ENCODE measurements at regions not wholly inside any gene's neighbourhood (a gene's known extent, or its start where the extent isn't known, plus 50 kb on each side); places are given as distances from the start of the nearest gene placed in this dataset.

- no peak overlapping the region for H3K27ac ChIP-seq (ENCODE audit: insufficient read depth, low read length, poor library complexity, severe bottlenecking)
- H3K27me3 Mint-ChIP-seq: no peaks in the 10 kb centered on the region
- H3K9me3 Mint-ChIP-seq: peaks cover 0 to 5% (median 3%) of the 10 kb centered on the region in 7 donors
- H3K36me3 ChIP-seq (ENCODE audit: control insufficient read depth, insufficient read depth, low read length): no peaks in the 10 kb centered on the region
- H3K27ac Mint-ChIP-seq: no peak overlapping the region
- peaks cover 0 to 7% of the 10 kb centered on the region in 2 experiments for H3K9me3 ChIP-seq (ENCODE audit: control insufficient read depth in 2 of 2, low read length in 2 of 2)
- H3K4me1 ChIP-seq (ENCODE audit: control insufficient read depth, insufficient read depth, low read length, poor library complexity, severe bottlenecking): no peaks in the 10 kb centered on the region
- DNase-seq: no peak
- no peak for ATAC-seq (ENCODE audit: low read depth in 2 of 2)
- H3K4me3 Mint-ChIP-seq: no peak overlapping the region
- no peaks in the 10 kb centered on the region for H3K36me3 Mint-ChIP-seq
- H3K4me3 ChIP-seq (ENCODE audit: low read depth, low read length): no peak overlapping the region
- H3K4me1 Mint-ChIP-seq: no peaks in the 10 kb centered on the region
- H3K27me3 ChIP-seq (ENCODE audit: control insufficient read depth, insufficient read depth, low read length): no peaks in the 10 kb centered on the region
Measured at GRCh38 chr3:115351193-115351592, 204.1 kb upstream of the ZBTB20 start.

DNA sequence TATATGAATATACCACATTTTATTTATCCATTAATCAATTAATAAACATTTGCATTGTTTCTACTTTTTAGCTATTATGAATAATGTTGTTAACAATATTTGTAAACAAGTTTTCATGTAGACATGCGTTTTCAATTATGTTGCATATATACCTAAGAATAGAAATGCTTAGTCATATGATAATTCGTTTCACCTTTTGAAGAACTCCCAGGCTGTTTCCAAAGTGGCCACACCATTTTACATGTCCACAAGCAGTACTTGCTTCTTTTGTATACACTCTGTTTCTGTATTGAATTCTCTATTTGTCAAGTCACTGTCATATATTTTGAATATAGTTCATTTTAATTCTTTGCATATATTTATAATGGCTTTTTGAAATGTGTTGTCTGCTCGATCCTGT lies 206.9 kb upstream of the ZBTB20 start:
- peaks cover 0 to 5% (median 2%) of the 10 kb centered on the region in 7 donors for H3K9me3 Mint-ChIP-seq
- no peaks in the 10 kb centered on the region for H3K36me3 Mint-ChIP-seq
- H3K27ac Mint-ChIP-seq: no peak overlapping the region
- DNase-seq (no peak), ATAC-seq (ENCODE audit: low read depth in 2 of 2) (no peak)
- peaks cover 0 to 2% (median 0%) of the 10 kb centered on the region in 4 donors for H3K4me1 Mint-ChIP-seq
- no peaks in the 10 kb centered on the region for H3K4me1 ChIP-seq (ENCODE audit: control insufficient read depth, insufficient read depth, low read length, poor library complexity, severe bottlenecking)
- no peaks in the 10 kb centered on the region for H3K27me3 ChIP-seq (ENCODE audit: control insufficient read depth, insufficient read depth, low read length)
- no peaks in the 10 kb centered on the region for H3K27me3 Mint-ChIP-seq
- H3K9me3 ChIP-seq (ENCODE audit: control insufficient read depth in 2 of 2, low read length in 2 of 2): peaks cover 0 to 7% of the 10 kb centered on the region in 2 experiments
- H3K4me3 Mint-ChIP-seq: no peak overlapping the region
- H3K27ac ChIP-seq (ENCODE audit: insufficient read depth, low read length, poor library complexity, severe bottlenecking): no peak overlapping the region
- no peaks in the 10 kb centered on the region for H3K36me3 ChIP-seq (ENCODE audit: control insufficient read depth, insufficient read depth, low read length)
- no peak overlapping the region for H3K4me3 ChIP-seq (ENCODE audit: low read depth, low read length)

DNA sequence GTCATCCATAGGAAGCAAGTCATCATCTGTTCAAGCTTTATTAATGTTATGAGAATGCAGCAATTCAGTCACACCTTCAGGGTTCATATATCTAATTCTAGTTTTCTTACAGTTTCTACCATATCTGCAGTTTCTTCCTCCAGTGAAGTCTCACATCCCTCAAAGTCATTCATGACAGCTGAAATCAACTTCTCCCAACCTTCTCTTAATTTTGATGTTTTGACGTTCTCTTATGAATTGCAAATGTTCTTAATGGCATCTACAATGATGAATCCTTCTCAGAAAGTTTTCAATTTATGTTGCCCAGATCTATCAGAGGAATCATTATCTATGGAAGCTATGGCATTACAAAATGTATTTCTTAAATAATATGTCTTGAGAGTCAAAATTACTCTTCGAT lies 210.4 kb upstream of the ZBTB20 start:
- DNase-seq: no peak
- no peak for ATAC-seq (ENCODE audit: low read depth in 2 of 2)
- H3K4me1 Mint-ChIP-seq: peaks cover 0 to 8% (median 2%) of the 10 kb centered on the region in 4 donors

GRCh38 chr3:115359536-115359935 lies 212.4 kb upstream of the ZBTB20 start:
- H3K4me1 Mint-ChIP-seq: peaks cover 0 to 8% (median 2%) of the 10 kb centered on the region in 4 donors
- H3K4me3 ChIP-seq (ENCODE audit: low read depth, low read length): no peak overlapping the region
- H3K27ac ChIP-seq (ENCODE audit: insufficient read depth, low read length, poor library complexity, severe bottlenecking): no peak overlapping the region
- ATAC-seq (ENCODE audit: low read depth in 2 of 2) (no peak), DNase-seq (peak in 1 of 3 donors; percentile 53)
- H3K4me1 ChIP-seq (ENCODE audit: control insufficient read depth, insufficient read depth, low read length, poor library complexity, severe bottlenecking): no peaks in the 10 kb centered on the region
- no peaks in the 10 kb centered on the region for H3K27me3 Mint-ChIP-seq
- H3K9me3 Mint-ChIP-seq: peaks cover 0 to 4% (median 0%) of the 10 kb centered on the region in 7 donors
- peak overlapping the region in 1 of 3 donors; percentile 28 for H3K27ac Mint-ChIP-seq
- no peaks in the 10 kb centered on the region for H3K36me3 ChIP-seq (ENCODE audit: control insufficient read depth, insufficient read depth, low read length)
- H3K27me3 ChIP-seq (ENCODE audit: control insufficient read depth, insufficient read depth, low read length): no peaks in the 10 kb centered on the region
- H3K36me3 Mint-ChIP-seq: no peaks in the 10 kb centered on the region
- H3K9me3 ChIP-seq (ENCODE audit: control insufficient read depth in 2 of 2, low read length in 2 of 2): no peaks in the 10 kb centered on the region
- no peak overlapping the region for H3K4me3 Mint-ChIP-seq

More for the DNA sequence above, 210.4 kb upstream of the ZBTB20 start:
- no peaks in the 10 kb centered on the region for H3K36me3 ChIP-seq (ENCODE audit: control insufficient read depth, insufficient read depth, low read length)
- Mint-ChIP-seq H3K27me3 (no peaks in the 10 kb centered on the region), H3K9me3 (peaks cover 0 to 5% (median 3%) of the 10 kb centered on the region in 7 donors), H3K4me3 (no peak overlapping the region), H3K27ac (no peak overlapping the region), H3K36me3 (no peaks in the 10 kb centered on the region)
- H3K4me1 ChIP-seq (ENCODE audit: control insufficient read depth, insufficient read depth, low read length, poor library complexity, severe bottlenecking): no peaks in the 10 kb centered on the region
- peaks cover 0 to 7% of the 10 kb centered on the region in 2 experiments for H3K9me3 ChIP-seq (ENCODE audit: control insufficient read depth in 2 of 2, low read length in 2 of 2)
- no peak overlapping the region for H3K4me3 ChIP-seq (ENCODE audit: low read depth, low read length)
- no peaks in the 10 kb centered on the region for H3K27me3 ChIP-seq (ENCODE audit: control insufficient read depth, insufficient read depth, low read length)
- no peak overlapping the region for H3K27ac ChIP-seq (ENCODE audit: insufficient read depth, low read length, poor library complexity, severe bottlenecking)

GRCh38 chr3:115361806-115362205 lies 214.7 kb upstream of the ZBTB20 start:
- no peak overlapping the region for H3K27ac Mint-ChIP-seq
- Histone ChIP-seq H3K4me1 (ENCODE audit: control insufficient read depth, insufficient read depth, low read length, poor library complexity, severe bottlenecking) (no peaks in the 10 kb centered on the region), H3K4me3 (ENCODE audit: low read depth, low read length) (no peak overlapping the region), H3K36me3 (ENCODE audit: control insufficient read depth, insufficient read depth, low read length) (no peaks in the 10 kb centered on the region), H3K27me3 (ENCODE audit: control insufficient read depth, insufficient read depth, low read length) (no peaks in the 10 kb centered on the region), H3K9me3 (ENCODE audit: control insufficient read depth in 2 of 2, low read length in 2 of 2) (no peaks in the 10 kb centered on the region), H3K27ac (ENCODE audit: insufficient read depth, low read length, poor library complexity, severe bottlenecking) (no peak overlapping the region)
- peaks cover 0 to 7% (median 3%) of the 10 kb centered on the region in 7 donors for H3K9me3 Mint-ChIP-seq
- H3K4me3 Mint-ChIP-seq: no peak overlapping the region
- H3K27me3 Mint-ChIP-seq: peaks cover 6% of the 10 kb centered on the region
- DNase-seq: no peak
- no peak for ATAC-seq (ENCODE audit: low read depth in 2 of 2)
- H3K4me1 Mint-ChIP-seq: peaks cover 0 to 8% (median 2%) of the 10 kb centered on the region in 4 donors
- H3K36me3 Mint-ChIP-seq: no peaks in the 10 kb centered on the region

- peaks cover 6% of the 10 kb centered on the region for H3K27me3 Mint-ChIP-seq
- H3K4me1 Mint-ChIP-seq: peaks cover 0 to 7% (median 2%) of the 10 kb centered on the region in 4 donors
- H3K9me3 Mint-ChIP-seq: peaks cover 0 to 7% (median 3%) of the 10 kb centered on the region in 7 donors
- no peaks in the 10 kb centered on the region for H3K27me3 ChIP-seq (ENCODE audit: control insufficient read depth, insufficient read depth, low read length)
- no peak overlapping the region for H3K4me3 Mint-ChIP-seq
- H3K27ac Mint-ChIP-seq: no peak overlapping the region
- H3K36me3 Mint-ChIP-seq: no peaks in the 10 kb centered on the region
- ATAC-seq (ENCODE audit: low read depth in 2 of 2) (no peak), DNase-seq (no peak)
- no peaks in the 10 kb centered on the region for H3K36me3 ChIP-seq (ENCODE audit: control insufficient read depth, insufficient read depth, low read length)
- H3K4me1 ChIP-seq (ENCODE audit: control insufficient read depth, insufficient read depth, low read length, poor library complexity, severe bottlenecking): no peaks in the 10 kb centered on the region
- H3K9me3 ChIP-seq (ENCODE audit: control insufficient read depth in 2 of 2, low read length in 2 of 2): no peaks in the 10 kb centered on the region
- H3K27ac ChIP-seq (ENCODE audit: insufficient read depth, low read length, poor library complexity, severe bottlenecking): no peak overlapping the region
- H3K4me3 ChIP-seq (ENCODE audit: low read depth, low read length): no peak overlapping the region
Measured at GRCh38 chr3:115363071-115363470, 216.0 kb upstream of the ZBTB20 start.

GRCh38 chr3:115369021-115369420 lies 221.9 kb upstream of the ZBTB20 start:
- DNase-seq: no peak

GRCh38 chr3:115375362-115375761 lies 228.3 kb upstream of the ZBTB20 start:
- peaks cover 0 to 1% (median 0%) of the 10 kb centered on the region in 7 donors for H3K9me3 Mint-ChIP-seq
- ATAC-seq (ENCODE audit: low read depth in 2 of 2) (no peak), DNase-seq (no peak)
- no peak overlapping the region for H3K4me3 ChIP-seq (ENCODE audit: low read depth, low read length)
- no peak overlapping the region for H3K4me3 Mint-ChIP-seq
- no peaks in the 10 kb centered on the region for H3K27me3 ChIP-seq (ENCODE audit: control insufficient read depth, insufficient read depth, low read length)
- no peaks in the 10 kb centered on the region for H3K27me3 Mint-ChIP-seq
- H3K27ac ChIP-seq (ENCODE audit: insufficient read depth, low read length, poor library complexity, severe bottlenecking): no peak overlapping the region
- H3K27ac Mint-ChIP-seq: no peak overlapping the region
- H3K36me3 Mint-ChIP-seq: no peaks in the 10 kb centered on the region
- no peaks in the 10 kb centered on the region for H3K36me3 ChIP-seq (ENCODE audit: control insufficient read depth, insufficient read depth, low read length)
- H3K4me1 Mint-ChIP-seq: no peaks in the 10 kb centered on the region
- no peaks in the 10 kb centered on the region for H3K9me3 ChIP-seq (ENCODE audit: control insufficient read depth in 2 of 2, low read length in 2 of 2)
- H3K4me1 ChIP-seq (ENCODE audit: control insufficient read depth, insufficient read depth, low read length, poor library complexity, severe bottlenecking): no peaks in the 10 kb centered on the region

More at GRCh38 chr3:115369021-115369420, 221.9 kb upstream of the ZBTB20 start:
- H3K4me1 ChIP-seq (ENCODE audit: control insufficient read depth, insufficient read depth, low read length, poor library complexity, severe bottlenecking): no peaks in the 10 kb centered on the region
- Mint-ChIP-seq H3K27me3 (peaks cover 6% of the 10 kb centered on the region), H3K4me1 (no peaks in the 10 kb centered on the region), H3K4me3 (no peak overlapping the region), H3K36me3 (no peaks in the 10 kb centered on the region), H3K9me3 (peaks cover 0 to 7% (median 3%) of the 10 kb centered on the region in 7 donors), H3K27ac (no peak overlapping the region)
- no peak overlapping the region for H3K4me3 ChIP-seq (ENCODE audit: low read depth, low read length)
- ATAC-seq (ENCODE audit: low read depth in 2 of 2): no peak
- no peaks in the 10 kb centered on the region for H3K27me3 ChIP-seq (ENCODE audit: control insufficient read depth, insufficient read depth, low read length)
- H3K27ac ChIP-seq (ENCODE audit: insufficient read depth, low read length, poor library complexity, severe bottlenecking): no peak overlapping the region
- no peaks in the 10 kb centered on the region for H3K36me3 ChIP-seq (ENCODE audit: control insufficient read depth, insufficient read depth, low read length)
- H3K9me3 ChIP-seq (ENCODE audit: control insufficient read depth in 2 of 2, low read length in 2 of 2): no peaks in the 10 kb centered on the region

Measured in CD4-positive, CD25-positive, alpha-beta regulatory T cell (primary cell).